ENCODE measurements at regions not wholly inside any gene's neighbourhood (a gene's known extent, or its start where the extent isn't known, plus 50 kb on each side); places are given as distances from the start of the nearest gene placed in this dataset.

DNA sequence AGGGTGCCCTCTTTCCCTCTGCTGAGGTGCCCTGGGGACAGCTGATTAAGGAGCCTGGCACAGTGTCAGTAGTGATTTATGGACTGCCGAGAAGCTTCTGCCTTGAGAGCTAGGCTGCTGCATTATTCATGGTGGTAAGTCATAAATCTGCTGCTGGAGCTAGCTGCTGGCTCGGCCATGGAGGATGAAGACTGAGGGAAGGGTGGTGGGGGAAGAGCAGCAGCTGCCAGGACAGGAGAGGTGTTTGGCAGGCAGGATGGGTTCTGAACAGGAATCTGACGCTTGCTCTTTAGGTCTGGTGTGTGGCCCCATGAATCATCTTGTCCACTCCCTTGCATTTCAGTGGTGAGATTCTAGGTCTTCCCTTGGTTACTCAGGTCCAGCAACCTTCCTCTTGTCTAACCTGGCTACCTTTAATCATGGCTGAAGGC is 296.3 kb downstream of the DYSF start:
- no peaks in the 10 kb centered on the region for H3K36me3 ChIP-seq (ENCODE audit: insufficient read depth)
- Mint-ChIP-seq H3K4me3 (no peak overlapping the region), H3K27ac (no peak overlapping the region; the same call in 1 of the 2 replicates), H3K36me3 (ENCODE audit: low read depth) (peaks cover 3% of the 10 kb centered on the region; the same call in 1 of the 3 replicates), H3K27me3 (ENCODE audit: insufficient read depth, low read depth, poor library complexity) (peaks cover 3% of the 10 kb centered on the region), H3K9me3 (peaks cover 4% of the 10 kb centered on the region; the same call in 2 of the 3 replicates), H3K4me1 (peaks cover 11% of the 10 kb centered on the region; the same call in 2 of the 3 replicates)
- H3F3A ChIP-seq (replicated peaks; ENCODE audit: low read depth) = no peaks in the 10 kb centered on the region
- no peak overlapping the region for H3K27ac ChIP-seq (ENCODE audit: low read depth)
- DNase-seq (ENCODE audit: low spot score) (no peak), ATAC-seq (no peak)
- H3K4me1 ChIP-seq (ENCODE audit: insufficient read depth) = no peaks in the 10 kb centered on the region; the same call in 1 of the 2 replicates
- no peak overlapping the region for H3K4me3 ChIP-seq
- H3K4me2 ChIP-seq = no peak overlapping the region
- TF ChIP-seq CTCF (conservative IDR thresholded peaks at IDR 0.05; ENCODE audit: low read depth in 2 of 2) = no peak
- TF ChIP-seq STAT1 (IDR thresholded peaks at IDR 0.05; ENCODE audit: unreplicated experiment) = no peak
- TF ChIP-seq JUNB (IDR thresholded peaks at IDR 0.05; ENCODE audit: unreplicated experiment) = no peak
- TF ChIP-seq EZH2phosphoT487 (IDR thresholded peaks at IDR 0.05; ENCODE audit: unreplicated experiment) = no peak
- TF ChIP-seq POLR2AphosphoS5 (IDR thresholded peaks at IDR 0.05; ENCODE audit: low read depth) = no peak
- no peak for TF ChIP-seq CREB1 (CRISPR knock-in tag; IDR thresholded peaks at IDR 0.05; ENCODE audit: low read depth)
- TF ChIP-seq ZNF462 (CRISPR knock-in tag; IDR thresholded peaks at IDR 0.05) = no peak
- TF ChIP-seq NANOG (IDR thresholded peaks at IDR 0.05; ENCODE audit: borderline replicate concordance) = no peak
- TF ChIP-seq ZNF331 (CRISPR knock-in tag; IDR thresholded peaks at IDR 0.05; ENCODE audit: low read depth) = no peak
- no peak for TF ChIP-seq EZH2 (IDR thresholded peaks at IDR 0.05; ENCODE audit: low read depth, unreplicated experiment)
- TF ChIP-seq, protein P1, sequence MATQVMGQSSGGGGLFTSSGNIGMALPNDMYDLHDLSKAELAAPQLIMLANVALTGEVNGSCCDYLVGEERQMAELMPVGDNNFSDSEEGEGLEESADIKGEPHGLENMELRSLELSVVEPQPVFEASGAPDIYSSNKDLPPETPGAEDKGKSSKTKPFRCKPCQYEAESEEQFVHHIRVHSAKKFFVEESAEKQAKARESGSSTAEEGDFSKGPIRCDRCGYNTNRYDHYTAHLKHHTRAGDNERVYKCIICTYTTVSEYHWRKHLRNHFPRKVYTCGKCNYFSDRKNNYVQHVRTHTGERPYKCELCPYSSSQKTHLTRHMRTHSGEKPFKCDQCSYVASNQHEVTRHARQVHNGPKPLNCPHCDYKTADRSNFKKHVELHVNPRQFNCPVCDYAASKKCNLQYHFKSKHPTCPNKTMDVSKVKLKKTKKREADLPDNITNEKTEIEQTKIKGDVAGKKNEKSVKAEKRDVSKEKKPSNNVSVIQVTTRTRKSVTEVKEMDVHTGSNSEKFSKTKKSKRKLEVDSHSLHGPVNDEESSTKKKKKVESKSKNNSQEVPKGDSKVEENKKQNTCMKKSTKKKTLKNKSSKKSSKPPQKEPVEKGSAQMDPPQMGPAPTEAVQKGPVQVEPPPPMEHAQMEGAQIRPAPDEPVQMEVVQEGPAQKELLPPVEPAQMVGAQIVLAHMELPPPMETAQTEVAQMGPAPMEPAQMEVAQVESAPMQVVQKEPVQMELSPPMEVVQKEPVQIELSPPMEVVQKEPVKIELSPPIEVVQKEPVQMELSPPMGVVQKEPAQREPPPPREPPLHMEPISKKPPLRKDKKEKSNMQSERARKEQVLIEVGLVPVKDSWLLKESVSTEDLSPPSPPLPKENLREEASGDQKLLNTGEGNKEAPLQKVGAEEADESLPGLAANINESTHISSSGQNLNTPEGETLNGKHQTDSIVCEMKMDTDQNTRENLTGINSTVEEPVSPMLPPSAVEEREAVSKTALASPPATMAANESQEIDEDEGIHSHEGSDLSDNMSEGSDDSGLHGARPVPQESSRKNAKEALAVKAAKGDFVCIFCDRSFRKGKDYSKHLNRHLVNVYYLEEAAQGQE (IDR thresholded peaks at IDR 0.05; ENCODE audit: unreplicated experiment) = no peak
- no peaks in the 10 kb centered on the region for H4K20me1 ChIP-seq (replicated peaks; ENCODE audit: insufficient read depth)
- no peaks in the 10 kb centered on the region for H3K79me2 ChIP-seq (replicated peaks; ENCODE audit: insufficient read depth)
- no peaks in the 10 kb centered on the region for H3K9me2 ChIP-seq (ENCODE audit: insufficient read depth)
- H3K27me3 ChIP-seq (ENCODE audit: insufficient read depth) = no peaks in the 10 kb centered on the region
- H2AFZ ChIP-seq = no peak overlapping the region
